ENCODE measurements at regions not wholly inside any gene's neighbourhood (a gene's known extent, or its start where the extent isn't known, plus 50 kb on each side); places are given as distances from the start of the nearest gene placed in this dataset.

DNA sequence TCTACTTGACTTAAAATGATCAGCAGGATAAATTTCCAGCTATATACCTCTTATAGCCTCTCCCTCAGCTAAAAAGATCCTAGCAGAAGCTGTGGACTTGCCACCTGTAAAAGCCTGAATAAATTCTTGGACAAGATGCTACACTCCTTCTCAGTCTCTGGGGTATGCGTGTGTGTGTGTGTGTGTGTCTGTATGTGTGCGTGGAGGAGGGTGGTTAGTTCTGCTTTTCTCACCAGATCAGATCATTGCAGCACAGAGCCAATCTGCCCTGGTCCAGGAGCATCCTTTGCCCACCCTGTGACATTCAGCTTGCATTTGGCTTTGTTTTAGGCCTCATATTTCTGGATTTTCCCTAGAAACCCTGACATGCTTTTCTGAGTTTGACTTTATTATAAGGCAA is 438.3 kb downstream of the RFC3 start:
- no peak overlapping the region for H2AFZ ChIP-seq
- H3K9me3 ChIP-seq (ENCODE audit: control insufficient read depth, low read length): no peaks in the 10 kb centered on the region
- H3K36me3 ChIP-seq (ENCODE audit: control insufficient read depth, insufficient read depth, low read length): no peaks in the 10 kb centered on the region
- no peaks in the 10 kb centered on the region for H3K4me1 ChIP-seq
- H3K9ac ChIP-seq: no peak overlapping the region
- no peak overlapping the region for H3K4me3 ChIP-seq (ENCODE audit: low read depth, low read length)
- no peaks in the 10 kb centered on the region for H3K27me3 ChIP-seq (ENCODE audit: control insufficient read depth, insufficient read depth, low read length)
- no peak overlapping the region for H3K27ac ChIP-seq
- no peaks in the 10 kb centered on the region for H3K79me2 ChIP-seq
- TF ChIP-seq, protein P1, sequence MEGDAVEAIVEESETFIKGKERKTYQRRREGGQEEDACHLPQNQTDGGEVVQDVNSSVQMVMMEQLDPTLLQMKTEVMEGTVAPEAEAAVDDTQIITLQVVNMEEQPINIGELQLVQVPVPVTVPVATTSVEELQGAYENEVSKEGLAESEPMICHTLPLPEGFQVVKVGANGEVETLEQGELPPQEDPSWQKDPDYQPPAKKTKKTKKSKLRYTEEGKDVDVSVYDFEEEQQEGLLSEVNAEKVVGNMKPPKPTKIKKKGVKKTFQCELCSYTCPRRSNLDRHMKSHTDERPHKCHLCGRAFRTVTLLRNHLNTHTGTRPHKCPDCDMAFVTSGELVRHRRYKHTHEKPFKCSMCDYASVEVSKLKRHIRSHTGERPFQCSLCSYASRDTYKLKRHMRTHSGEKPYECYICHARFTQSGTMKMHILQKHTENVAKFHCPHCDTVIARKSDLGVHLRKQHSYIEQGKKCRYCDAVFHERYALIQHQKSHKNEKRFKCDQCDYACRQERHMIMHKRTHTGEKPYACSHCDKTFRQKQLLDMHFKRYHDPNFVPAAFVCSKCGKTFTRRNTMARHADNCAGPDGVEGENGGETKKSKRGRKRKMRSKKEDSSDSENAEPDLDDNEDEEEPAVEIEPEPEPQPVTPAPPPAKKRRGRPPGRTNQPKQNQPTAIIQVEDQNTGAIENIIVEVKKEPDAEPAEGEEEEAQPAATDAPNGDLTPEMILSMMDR (IDR thresholded peaks at IDR 0.05): no peak
- no peak overlapping the region for H3K4me2 ChIP-seq (ENCODE audit: low read length)

DNA sequence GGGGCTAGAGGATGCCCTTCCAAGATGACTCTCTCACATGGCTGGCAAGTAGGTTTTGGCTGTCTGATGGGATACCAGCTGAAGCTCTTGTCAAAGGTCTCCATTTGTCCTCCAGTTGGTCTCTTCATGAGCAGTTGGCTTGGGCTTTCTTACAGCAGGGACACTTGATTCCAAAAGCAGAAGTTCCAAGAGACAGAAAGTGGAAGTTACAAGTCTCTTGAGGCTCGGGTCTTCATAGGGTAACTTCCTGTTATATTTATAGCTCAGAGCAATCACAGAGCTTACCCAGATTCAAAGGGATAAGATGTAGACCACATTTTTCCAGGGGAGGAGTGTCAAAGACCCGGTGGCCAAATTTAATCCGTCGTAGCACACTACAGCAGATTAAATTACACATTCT is 440.0 kb downstream of the RFC3 start:
- H3K9me3 ChIP-seq (ENCODE audit: control insufficient read depth, low read length): no peaks in the 10 kb centered on the region
- no peaks in the 10 kb centered on the region for H3K79me2 ChIP-seq
- H3K4me3 ChIP-seq (ENCODE audit: low read depth, low read length): no peak overlapping the region
- H3K27ac ChIP-seq: no peak overlapping the region
- TF ChIP-seq, protein P1 (IDR thresholded peaks at IDR 0.05): no peak
- H2AFZ ChIP-seq: no peak overlapping the region
- H3K4me2 ChIP-seq (ENCODE audit: low read length): no peak overlapping the region
- H3K9ac ChIP-seq: no peak overlapping the region
- no peaks in the 10 kb centered on the region for H3K27me3 ChIP-seq (ENCODE audit: control insufficient read depth, insufficient read depth, low read length)
- no peaks in the 10 kb centered on the region for H3K36me3 ChIP-seq (ENCODE audit: control insufficient read depth, insufficient read depth, low read length)
- H3K4me1 ChIP-seq: no peaks in the 10 kb centered on the region

DNA sequence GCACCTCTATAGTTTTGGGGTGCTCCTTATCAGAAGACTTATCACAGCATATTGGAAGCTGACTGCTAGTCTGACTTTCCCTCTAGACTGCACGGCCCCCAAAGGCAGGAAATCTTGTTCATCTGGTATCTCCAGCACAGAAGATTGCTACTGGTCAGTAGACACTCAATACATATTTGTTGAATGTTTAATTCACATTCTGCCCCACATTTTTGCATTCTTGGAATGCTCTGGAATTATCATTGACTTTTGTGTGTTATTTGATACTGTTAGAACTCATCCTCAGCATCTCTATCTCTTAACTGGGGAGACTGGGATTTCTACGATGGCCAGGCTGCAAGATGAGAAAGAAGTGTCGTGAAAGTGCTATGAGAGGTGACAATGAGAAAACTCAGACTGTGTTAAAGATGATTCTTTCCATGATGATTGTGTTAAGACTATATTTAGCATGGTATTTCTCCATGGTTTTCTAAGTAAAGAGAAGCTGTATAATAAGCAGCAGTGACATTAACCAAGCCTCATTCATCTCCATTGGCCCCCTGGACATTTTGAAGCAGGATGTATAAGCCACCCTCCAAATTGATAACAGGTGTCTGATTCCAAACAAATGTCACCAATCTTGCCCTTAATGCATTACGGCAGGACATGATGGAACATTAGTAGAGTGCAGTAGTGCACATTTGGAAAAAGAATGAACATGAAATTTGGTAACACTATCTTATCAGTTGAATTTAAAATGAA is 440.9 kb downstream of the RFC3 start:
- Histone ChIP-seq H3K36me3 (ENCODE audit: control insufficient read depth, insufficient read depth, low read length) (no peaks in the 10 kb centered on the region), H3K9ac (no peak overlapping the region), H3K4me3 (ENCODE audit: low read depth, low read length) (no peak overlapping the region), H3K4me2 (ENCODE audit: low read length) (no peak overlapping the region), H3K79me2 (no peaks in the 10 kb centered on the region), H3K27ac (no peak overlapping the region), H3K9me3 (ENCODE audit: control insufficient read depth, low read length) (no peaks in the 10 kb centered on the region), H3K4me1 (no peaks in the 10 kb centered on the region), H3K27me3 (ENCODE audit: control insufficient read depth, insufficient read depth, low read length) (no peaks in the 10 kb centered on the region), H2AFZ (no peak overlapping the region)
- TF ChIP-seq, protein P1 (IDR thresholded peaks at IDR 0.05): no peak

- H3K27ac ChIP-seq: no peak overlapping the region
- no peak overlapping the region for H3K4me2 ChIP-seq (ENCODE audit: low read length)
- TF ChIP-seq, protein P1 (IDR thresholded peaks at IDR 0.05): no peak
- H3K79me2 ChIP-seq: no peaks in the 10 kb centered on the region
- H3K9ac ChIP-seq: no peak overlapping the region
- H3K9me3 ChIP-seq (ENCODE audit: control insufficient read depth, low read length): no peaks in the 10 kb centered on the region
- no peaks in the 10 kb centered on the region for H3K4me1 ChIP-seq
- H2AFZ ChIP-seq: no peak overlapping the region
- H3K36me3 ChIP-seq (ENCODE audit: control insufficient read depth, insufficient read depth, low read length): no peaks in the 10 kb centered on the region
- no peaks in the 10 kb centered on the region for H3K27me3 ChIP-seq (ENCODE audit: control insufficient read depth, insufficient read depth, low read length)
- no peak overlapping the region for H3K4me3 ChIP-seq (ENCODE audit: low read depth, low read length)
Measured at GRCh38 chr13:34263681-34264080, 445.7 kb downstream of the RFC3 start.
